IMR-90 (cell line): ENCODE measurements at regions not wholly inside any gene's neighbourhood (a gene's known extent, or its start where the extent isn't known, plus 50 kb on each side); places are given as distances from the start of the nearest gene placed in this dataset.

Experiments used
- ATAC-seq: fragments of 200-7000 bp; cut with Tn5 transposase; 2 replicates; pipeline ENCODE4 v1.9.1; 2020; ENCODE audit warnings: low read depth, mild to moderate bottlenecking, moderate library complexity
- BruUV-seq: library from RNA; stranded (reverse); fragments of 400-500 nt; replicated peaks from 2 replicates; lab custom pipeline; 2021; lab: Mats Ljungman, UMichigan
- CTCF ChIA-PET: fragments of 300-600 bp; formaldehyde crosslinking; extraction: SDS; loops from one replicate; lab custom pipeline; 2021; ENCODE audit warnings: antibody characterized with exemption; lab: Yijun Ruan, JAX
- POLR2A ChIA-PET: fragments of 300-600 bp; sonication (Branson Sonifier 250); formaldehyde crosslinking; loops from one replicate; lab custom pipeline; 2022; ENCODE audit warnings: antibody characterized with exemption; ENCODE audit not compliant: unreplicated experiment; lab: Charles Lee
- DNase-seq: peaks from one replicate; pipeline ENCODE4 v3.0.0; 2013
- H2AFZ ChIP-seq: replicated peaks from 2 replicates; pipeline ENCODE3; 2013; ENCODE audit warnings: low read length, mild to moderate bottlenecking; ENCODE audit not compliant: poor library complexity
- H2AK5ac ChIP-seq: 2 replicates; pipeline ENCODE4 v1.6.1; 2013; ENCODE audit warnings: low read depth, low read length, inconsistent platforms
- H2AK9ac ChIP-seq: replicated peaks from 2 replicates; pipeline ENCODE3; 2013; ENCODE audit warnings: mild to moderate bottlenecking, low read depth, low read length, moderate library complexity; ENCODE audit not compliant: poor library complexity
- H2BK120ac ChIP-seq: 2 replicates; pipeline ENCODE4 v1.6.1; 2013; ENCODE audit warnings: low read depth, low read length, inconsistent platforms
- H2BK15ac ChIP-seq: 3 replicates; pipeline ENCODE4 v1.6.1; 2013; ENCODE audit warnings: low read depth, low read length, inconsistent platforms
- H2BK20ac ChIP-seq: 2 replicates; pipeline ENCODE4 v1.6.1; 2013; ENCODE audit warnings: low read depth, mild to moderate bottlenecking, inconsistent platforms, low read length, moderate library complexity
- H2BK5ac ChIP-seq: 2 replicates; pipeline ENCODE4 v1.6.1; 2013; ENCODE audit warnings: mild to moderate bottlenecking, low read depth, low read length, inconsistent platforms; ENCODE audit not compliant: poor library complexity, severe bottlenecking
- H3K14ac ChIP-seq: replicated peaks from 2 replicates; pipeline ENCODE4 v1.6.1; 2013; ENCODE audit warnings: low read depth, low read length, inconsistent platforms
- H3K18ac ChIP-seq: 2 replicates; pipeline ENCODE4 v1.6.1; 2013; ENCODE audit warnings: low read depth, low read length, control low read depth
- H3K23ac ChIP-seq: 2 replicates; pipeline ENCODE4 v1.6.1; 2013; ENCODE audit warnings: low read depth, low read length, inconsistent platforms
- H3K27ac ChIP-seq: 2 replicates; pipeline ENCODE4 v1.5.1; 2013; ENCODE audit warnings: mild to moderate bottlenecking, control low read depth, low read length; ENCODE audit not compliant: insufficient read depth
- H3K27me3 ChIP-seq: 2 replicates; pipeline ENCODE4 v1.6.1; 2013; ENCODE audit warnings: low read length; ENCODE audit not compliant: control insufficient read depth, insufficient read depth
- H3K36me3 ChIP-seq: 2 replicates; pipeline ENCODE4 v1.6.1; 2013; ENCODE audit warnings: low read length, mixed read lengths; ENCODE audit not compliant: control insufficient read depth, insufficient read depth
- H3K4ac ChIP-seq: 2 replicates; pipeline ENCODE4 v1.6.1; 2013; ENCODE audit warnings: low read depth, low read length, inconsistent platforms
- H3K4me1 ChIP-seq: 2 replicates; pipeline ENCODE4 v1.6.1; 2013; ENCODE audit warnings: low read length, mixed read lengths; ENCODE audit not compliant: control insufficient read depth, insufficient read depth
- H3K4me2 ChIP-seq: 2 replicates; pipeline ENCODE4 v1.6.1; 2013; ENCODE audit warnings: low read depth, mild to moderate bottlenecking, control low read depth, low read length, moderate library complexity
- H3K4me3 ChIP-seq: 2 replicates; pipeline ENCODE4 v1.5.1; 2013; ENCODE audit warnings: low read depth, mild to moderate bottlenecking, control low read depth, low read length, moderate library complexity; ENCODE audit not compliant: insufficient read depth
- H3K56ac ChIP-seq: 2 replicates; pipeline ENCODE4 v1.6.1; 2013; ENCODE audit warnings: low read length, inconsistent platforms; ENCODE audit not compliant: insufficient read depth; ENCODE audit errors: extremely low read depth
- H3K79me1 ChIP-seq, 2 experiments: 2 replicates each; pipeline ENCODE4 v1.6.1; 2013; ENCODE audit warnings: low read length in 2 of 2, inconsistent platforms in 1 of 2, low read depth in 1 of 2
- H3K9ac ChIP-seq: 2 replicates; pipeline ENCODE4 v1.6.1; 2013; ENCODE audit warnings: low read depth, low read length, control low read depth
- H3K9me1 ChIP-seq: 2 replicates; pipeline ENCODE4 v1.6.1; 2013; ENCODE audit warnings: low read length, inconsistent platforms; ENCODE audit not compliant: insufficient read depth
- H3K9me3 ChIP-seq: 2 replicates; pipeline ENCODE4 v1.6.1; 2013; ENCODE audit warnings: low read length; ENCODE audit not compliant: control insufficient read depth, insufficient read depth
- H4K20me1 ChIP-seq: 2 replicates; pipeline ENCODE4 v1.6.1; 2013; ENCODE audit warnings: low read length, inconsistent platforms; ENCODE audit not compliant: insufficient read depth
- H4K5ac ChIP-seq: 2 replicates; pipeline ENCODE4 v1.6.1; 2013; ENCODE audit warnings: mild to moderate bottlenecking, low read depth, low read length, control low read depth
- H4K8ac ChIP-seq, 2 experiments: 2 replicates each; pipeline ENCODE4 v1.6.1; 2013; ENCODE audit warnings: low read depth in 2 of 2, low read length in 2 of 2, control low read depth in 1 of 2, inconsistent platforms in 1 of 2
- H4K91ac ChIP-seq: 2 replicates; pipeline ENCODE4 v1.6.1; 2013; ENCODE audit warnings: low read depth, low read length, inconsistent platforms; ENCODE audit not compliant: insufficient read depth
- MAZ ChIP-seq: IDR thresholded peaks from 2 replicates; pipeline ENCODE4 v1.6.1; 2012; ENCODE audit warnings: low read depth, mild to moderate bottlenecking, low read length, improper control_type of control experiment, moderate library complexity, borderline replicate concordance
- WGBS, 2 experiments: methylation state at CpG; one replicate each; pipeline versions ENCODE4 v1.1.5 to v1.1.7; 2013; ENCODE audit warnings: missing lambda C conversion rate in 2 of 2; ENCODE audit not compliant: insufficient read length in 1 of 2; ENCODE audit errors: extremely low coverage in 2 of 2; 5-methylcytosine and 5-hydroxymethylcytosine counted together
- dilution Hi-C: fragments of 300-500 bp; cut with HindIII; formaldehyde crosslinking; loops from one replicate; pipeline ENCODE4 v1.14.3; 2018; ENCODE audit warnings: low sequenced_read_pairs; ENCODE audit not compliant: unreplicated experiment
- in situ Hi-C: fragments of 300-500 bp; cut with MboI; formaldehyde crosslinking; loops from 3 replicates; pipeline ENCODE4 v1.14.3; 2019; ENCODE audit warnings: low sequenced_read_pairs, inconsistent platforms, mixed read lengths
- intact Hi-C: fragments of 100-400 bp; cut with micrococcal nuclease; formaldehyde crosslinking; loops from 2 replicates; pipeline ENCODE4 v1.10.0; 2022

DNA sequence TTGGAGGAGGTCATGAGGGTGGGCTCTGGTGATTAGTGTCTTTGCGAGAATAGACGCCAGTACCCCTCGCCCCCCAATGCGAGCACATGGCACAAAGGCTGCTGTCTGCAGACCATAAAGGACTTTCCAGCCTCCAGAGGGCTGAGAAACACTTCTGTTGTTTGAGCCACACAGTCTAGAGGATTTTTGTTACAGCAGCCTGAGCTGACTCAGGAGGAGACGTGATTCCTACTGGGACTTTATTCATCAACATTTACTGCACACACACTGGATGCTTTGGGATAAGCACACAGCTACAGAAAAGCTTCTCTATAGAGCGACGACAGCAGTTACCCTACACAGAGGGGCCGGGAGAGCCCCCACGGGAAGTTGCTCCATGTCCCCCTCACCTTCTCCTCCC is 345.0 kb downstream of the CTTN start:
- no peak overlapping the region for H3K9ac ChIP-seq
- H3K18ac ChIP-seq: no peak overlapping the region
- WGBS, 2 experiments: 50% methylated on average over 2 of the region's 9 CpGs; no CpG with 5 or more reads in 1 of the 2 experiments
- H2BK5ac ChIP-seq: no peak overlapping the region
- no peak overlapping the region for H2AK9ac ChIP-seq
- intact Hi-C loops (no loop called here), in situ Hi-C loops (no loop called here), dilution Hi-C loops (no loop called here)
- H4K5ac ChIP-seq: no peak overlapping the region
- H4K91ac ChIP-seq: no peak overlapping the region
- no peak overlapping the region for H3K4me2 ChIP-seq
- H2BK120ac ChIP-seq: no peak overlapping the region
- H3K4me1 ChIP-seq: no peaks in the 10 kb centered on the region
- no peak overlapping the region for H3K14ac ChIP-seq
- CTCF ChIA-PET: no interaction called here
- BruUV-seq: no TSS peak
- no peaks in the 10 kb centered on the region for H3K36me3 ChIP-seq
- H2BK15ac ChIP-seq: no peak overlapping the region
- DNase-seq (no peak), ATAC-seq (no peak)
- no peak overlapping the region for H4K8ac ChIP-seq
- H3K56ac ChIP-seq: no peak overlapping the region
- no peak overlapping the region for H3K27ac ChIP-seq
- peaks cover 4% of the 10 kb centered on the region; the same call in 1 of the 2 replicates for H3K27me3 ChIP-seq
- no peak overlapping the region for H2AFZ ChIP-seq
- H2AK5ac ChIP-seq: no peak overlapping the region
- no peaks in the 10 kb centered on the region for H3K79me1 ChIP-seq
- POLR2A ChIA-PET: no interaction called here
- no peak overlapping the region for H3K23ac ChIP-seq
- H3K4me3 ChIP-seq: no peak overlapping the region
- H3K9me1 ChIP-seq: no peaks in the 10 kb centered on the region
- H4K20me1 ChIP-seq: no peaks in the 10 kb centered on the region; the same call in none of the 2 replicates
- TF ChIP-seq MAZ: no peak
- H3K4ac ChIP-seq: no peak overlapping the region
- no peak overlapping the region for H2BK20ac ChIP-seq
- H3K9me3 ChIP-seq: no peaks in the 10 kb centered on the region; the same call in 1 of the 2 replicates
